Right ventricle myocardium superior (tissue), 1 donor: ENCODE measurements at regions not wholly inside any gene's neighbourhood (a gene's known extent, or its start where the extent isn't known, plus 50 kb on each side); places are given as distances from the start of the nearest gene placed in this dataset.
A peak's percentile ranks its signal among the peaks of the same experiment; 100 is the strongest.

Experiments used
- ATAC-seq: fragments of 200-7000 bp; cut with Tn5 transposase; one replicate; pipeline ENCODE4 v1.9.1; 2020; ENCODE audit warnings: mild to moderate bottlenecking; ENCODE audit not compliant: poor library complexity
- DNase-seq: peaks from one replicate; pipeline ENCODE4 v3.0.0-alpha.2; 2020
- intact Hi-C: fragments of 100-400 bp; cut with DNase I; formaldehyde crosslinking; loops from one replicate; pipeline ENCODE4 v1.11.2; 2022
- donor health status: DM: no; HTN: yes; CAD: no; lungs with severe emphysema.

DNA sequence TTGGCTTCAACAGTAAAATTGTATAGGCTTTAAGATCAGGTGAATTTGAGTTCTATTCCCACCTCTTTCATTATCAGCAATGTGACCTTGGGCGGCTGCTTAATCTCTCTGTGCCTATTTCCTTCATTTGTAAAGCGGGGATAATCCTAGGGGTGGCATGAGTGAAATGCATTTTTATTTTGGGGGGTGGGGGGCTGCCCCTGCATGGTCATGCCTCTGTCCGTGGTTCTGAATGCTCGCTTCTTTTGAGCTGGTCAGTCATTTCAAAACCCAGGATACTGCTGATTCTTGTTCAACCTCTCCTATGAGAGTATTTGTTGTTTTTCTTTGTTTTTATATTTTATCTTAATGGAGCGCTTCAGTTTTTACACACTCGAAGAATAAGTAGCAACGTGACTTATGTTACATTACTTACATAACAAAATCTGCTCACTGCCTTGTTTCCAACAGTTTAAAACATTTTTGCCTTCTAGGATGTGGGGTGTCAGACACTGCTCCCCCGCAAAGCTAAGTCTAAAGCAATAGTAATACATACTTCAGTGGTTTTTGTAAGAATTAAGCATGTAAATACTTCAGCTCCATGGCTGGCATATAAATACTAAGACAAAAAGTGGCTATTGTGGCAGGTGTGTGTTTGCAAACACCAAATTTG lies 152.6 kb upstream of the PELI1 start:
- ATAC-seq (no peak), DNase-seq (no peak)
- intact Hi-C loops = no loop called here

DNA sequence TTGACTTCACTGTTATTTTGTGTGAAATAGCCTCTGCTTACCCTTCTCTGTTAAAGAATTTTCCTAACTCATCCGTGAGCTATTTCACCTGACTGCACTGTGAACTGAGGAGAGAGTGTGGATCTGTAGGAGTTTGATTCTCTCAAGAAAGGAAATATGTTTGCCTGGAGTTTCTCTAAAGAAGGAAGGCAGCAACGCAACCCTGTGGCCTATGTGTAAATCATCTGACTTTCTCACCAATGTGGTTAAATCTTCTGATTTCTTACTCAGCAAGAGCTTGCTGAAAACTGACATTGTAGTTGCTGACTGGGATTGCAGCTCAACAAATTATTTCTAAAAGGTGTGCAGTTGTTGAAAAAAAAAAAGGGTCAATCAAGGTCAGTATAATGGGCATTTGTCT lies 153.9 kb upstream of the PELI1 start:
- intact Hi-C loops = no loop called here
- no peak for ATAC-seq
- no peak for DNase-seq

DNA sequence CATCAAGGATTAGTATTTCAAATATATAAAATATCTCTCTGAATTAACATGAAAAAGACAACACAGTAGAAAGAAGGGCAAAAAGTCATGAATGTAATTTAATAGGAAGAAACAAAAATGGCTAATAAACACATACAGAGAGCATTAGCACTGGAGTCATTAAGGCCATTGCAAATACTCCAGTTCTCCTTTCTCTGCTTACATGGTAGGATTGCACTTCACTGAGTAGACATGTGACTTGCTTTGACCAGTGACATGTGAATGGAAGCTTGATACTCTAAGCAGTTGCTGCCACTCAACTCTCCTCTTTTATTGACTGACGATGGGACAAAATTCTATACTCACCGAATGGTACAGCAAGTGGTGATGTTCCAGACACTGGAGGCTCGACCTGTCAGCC lies 153.9 kb upstream of the LGALSL start:
- intact Hi-C loops = no loop called here
- DNase-seq = no peak
- ATAC-seq = no peak

DNA sequence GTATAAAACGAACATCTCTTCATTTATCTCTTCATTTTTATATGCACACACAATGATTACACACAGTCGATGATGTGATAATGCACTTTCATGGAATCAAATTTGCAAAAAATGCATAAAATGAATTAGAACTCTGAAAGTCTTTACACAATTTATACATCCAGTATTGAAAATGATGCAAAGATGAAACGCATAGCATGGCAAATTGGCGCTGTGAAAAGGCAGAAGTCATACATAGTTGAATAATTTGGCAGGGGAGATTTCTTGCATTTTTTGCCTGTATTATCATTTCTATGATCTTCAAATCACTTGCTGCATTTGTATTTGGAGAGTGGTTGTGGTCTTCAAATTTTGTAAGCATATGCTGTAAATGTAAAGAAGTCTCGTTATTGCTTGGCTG lies 150.7 kb upstream of the LGALSL start:
- intact Hi-C loops = no loop called here
- no peak for ATAC-seq

DNA sequence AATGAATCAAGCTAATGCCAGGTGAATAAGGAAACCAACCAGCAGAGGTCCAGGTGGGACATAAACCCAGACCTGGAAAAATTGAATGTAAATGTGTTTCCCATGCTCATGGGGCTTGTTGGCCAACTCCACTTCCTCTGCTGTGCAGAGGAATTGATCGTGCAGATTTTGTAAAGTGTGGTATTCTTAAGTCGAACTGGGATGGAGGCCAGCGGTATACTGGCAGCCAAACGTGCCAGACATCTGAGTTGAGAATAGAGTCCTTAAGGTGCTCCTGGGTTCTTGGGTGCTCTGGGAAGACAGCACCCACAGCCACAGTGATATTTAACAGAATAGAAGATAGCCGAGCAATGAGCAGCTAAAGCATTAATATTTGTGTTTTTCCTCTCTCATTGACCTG lies 146.5 kb upstream of the LGALSL start:
- intact Hi-C loops = no loop called here
- DNase-seq = no peak
- no peak for ATAC-seq

More for the DNA sequence above, 150.7 kb upstream of the LGALSL start:
- no peak for DNase-seq

DNA sequence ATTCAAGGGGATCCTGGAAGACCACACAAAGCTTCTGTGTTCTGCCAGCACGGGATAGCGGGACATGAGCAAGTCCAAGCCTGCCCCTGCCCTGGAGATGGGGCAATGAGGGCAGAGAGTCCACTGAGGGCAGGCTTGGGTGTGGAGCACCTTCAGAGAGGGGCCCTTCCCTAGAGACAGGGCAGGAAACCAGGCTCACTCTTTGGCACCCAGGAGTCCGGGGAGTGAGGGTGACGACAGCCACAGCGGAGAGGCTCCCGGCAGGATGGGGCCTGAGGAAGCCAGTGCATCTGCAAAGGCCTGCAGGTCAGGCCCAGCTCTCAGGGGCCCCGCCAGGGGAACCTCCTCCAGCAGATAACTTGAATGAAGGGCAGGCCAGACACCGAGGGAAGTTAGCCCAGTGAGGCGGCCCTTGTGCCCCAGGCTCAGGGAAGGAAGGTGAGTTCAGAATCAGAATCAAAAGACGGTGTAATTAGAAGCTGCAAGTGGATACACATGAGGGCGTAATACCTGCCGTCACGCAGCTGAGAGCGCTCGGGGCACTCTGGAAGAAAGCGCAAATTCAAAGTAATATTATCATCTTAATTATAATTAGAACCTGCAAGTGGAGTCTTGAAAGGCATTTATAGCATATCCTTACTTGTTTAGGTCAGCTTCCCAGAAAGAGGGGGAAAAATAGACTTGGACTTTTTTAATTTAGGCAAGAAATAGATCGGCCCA lies 142.6 kb upstream of the LGALSL start:
- DNase-seq = no peak
- intact Hi-C loops = loop anchor here (5.0 kb wide), 1 partner anchor 259 kb away; no protein-coding TSS in a partner anchor
- no peak for ATAC-seq

DNA sequence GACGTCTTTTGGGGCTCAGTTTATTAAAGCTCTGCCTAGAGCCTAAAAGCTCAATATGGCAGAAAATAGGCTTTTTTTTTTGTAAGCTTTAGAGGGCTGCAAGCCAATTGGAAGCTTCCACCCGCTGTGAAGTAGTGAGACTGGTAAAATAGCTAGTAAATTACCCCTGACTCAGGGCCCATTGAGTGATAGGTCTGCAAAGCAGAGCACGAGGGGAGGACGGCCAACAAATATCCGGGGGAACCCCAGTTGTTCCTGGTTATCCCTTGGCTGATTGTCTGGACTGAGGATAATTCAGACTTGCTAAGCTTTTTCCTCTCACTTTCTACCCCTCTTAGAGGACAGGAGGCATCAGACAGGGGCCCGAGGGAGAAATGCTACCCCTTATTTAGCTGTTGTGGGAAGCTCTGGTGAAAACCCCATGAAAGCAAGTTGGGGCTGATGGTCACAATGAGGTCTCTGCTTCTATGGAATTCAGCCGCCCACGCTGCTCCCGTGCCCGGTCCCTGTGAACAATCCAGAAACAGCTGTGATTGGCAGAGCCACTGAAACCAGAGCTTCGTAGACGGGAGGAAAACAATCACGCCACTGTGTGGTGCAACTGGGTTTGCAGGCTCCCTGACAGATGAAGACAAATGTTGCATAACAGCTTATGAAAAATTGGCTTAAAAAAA lies 141.9 kb upstream of the LGALSL start:
- DNase-seq (peak; percentile 84), ATAC-seq (peak; percentile 95)
- intact Hi-C loops = loop anchor here (5.0 kb wide), 1 partner anchor 260 kb away; no protein-coding TSS in a partner anchor

DNA sequence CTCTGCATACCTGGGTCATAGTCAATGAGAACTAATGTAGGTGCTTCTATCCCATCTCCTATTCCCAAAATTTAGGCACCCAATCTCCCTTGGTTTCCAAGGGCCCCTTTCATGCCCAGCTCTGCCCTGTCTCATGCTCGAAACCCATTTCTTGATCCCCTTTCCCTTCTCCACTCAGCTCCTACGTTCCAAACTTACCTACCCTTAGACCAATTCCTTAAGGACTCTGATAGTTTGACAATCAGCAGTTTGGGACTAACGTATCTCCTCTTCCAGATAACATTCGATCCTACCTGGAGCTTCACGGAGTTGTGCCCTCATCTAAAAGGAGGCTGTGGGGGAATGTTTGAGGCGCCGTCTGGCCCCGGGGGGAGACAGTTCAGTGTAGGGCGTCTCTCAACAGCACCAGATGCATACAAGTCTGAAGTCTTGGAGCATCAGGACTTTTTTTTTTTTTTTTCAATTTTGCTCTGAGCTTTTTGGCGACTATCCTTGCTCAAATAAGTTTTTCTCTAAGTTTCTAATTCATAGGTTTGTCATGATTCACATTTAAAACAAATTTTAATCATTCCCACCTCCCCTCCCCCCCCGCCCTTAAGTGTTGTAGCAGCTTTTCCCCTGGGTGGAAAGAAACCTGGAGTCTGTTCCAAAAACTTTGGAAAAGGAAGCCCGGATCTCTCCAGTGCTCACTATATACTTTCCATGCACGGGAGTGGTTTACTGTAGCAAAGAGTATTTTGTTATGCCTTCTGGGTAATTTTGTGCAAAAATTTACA lies 141.2 kb upstream of the LGALSL start:
- intact Hi-C loops = loop anchor here (5.0 kb wide), 1 partner anchor 261 kb away; no protein-coding TSS in a partner anchor
- ATAC-seq = peak; percentile 39
- no peak for DNase-seq

DNA sequence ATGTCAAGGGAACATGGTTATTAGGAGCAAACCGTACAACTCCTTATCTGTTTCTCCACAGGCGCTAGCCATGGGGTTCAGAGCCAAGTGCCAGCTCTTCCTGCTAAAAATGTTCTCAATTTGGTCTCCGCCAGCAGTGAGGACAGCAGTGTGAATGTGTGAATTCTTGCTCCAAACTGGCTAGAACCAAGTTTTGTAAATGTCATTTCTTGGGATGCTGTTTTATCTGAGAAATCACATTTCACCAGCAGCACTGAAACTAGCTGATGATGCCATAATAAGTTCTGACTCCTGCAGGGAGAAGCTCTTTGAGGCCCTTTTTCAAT lies 140.6 kb upstream of the LGALSL start:
- intact Hi-C loops = loop anchor here (5.0 kb wide), 1 partner anchor 261 kb away; no protein-coding TSS in a partner anchor
- DNase-seq = no peak
- ATAC-seq = peak; percentile 54

DNA sequence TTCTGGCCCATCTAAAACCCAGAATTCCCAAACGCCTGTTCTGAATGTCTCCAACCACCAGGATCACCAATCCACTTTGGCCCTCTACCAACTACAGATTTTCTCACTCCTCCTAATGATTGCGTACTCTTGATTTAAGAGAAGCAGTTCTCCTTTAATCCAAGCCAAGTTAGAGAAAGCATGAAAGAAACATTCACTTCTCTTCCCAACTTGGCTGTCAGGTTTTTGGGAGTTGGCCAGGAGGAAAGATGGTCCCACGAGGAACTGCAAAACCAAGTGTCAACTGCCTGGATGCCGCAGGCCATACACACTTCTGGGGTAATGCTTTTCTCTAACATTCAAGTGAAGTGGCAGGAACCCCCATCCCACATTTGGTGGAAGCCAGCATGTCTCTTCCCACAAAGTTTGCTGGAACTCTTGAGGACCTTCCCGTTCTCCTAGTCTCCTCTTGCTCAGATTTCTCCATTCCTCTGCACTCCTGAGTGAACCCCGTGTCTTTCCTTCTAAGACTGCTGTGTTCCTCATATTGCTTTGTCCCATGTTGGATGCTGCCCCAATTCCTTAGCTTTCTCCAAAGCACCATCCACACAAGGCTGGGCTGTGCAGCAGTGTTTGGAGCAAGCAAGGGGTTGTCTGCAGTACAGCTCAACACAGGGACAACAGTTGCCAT lies 138.5 kb upstream of the LGALSL start:
- no peak for DNase-seq
- no peak for ATAC-seq
- intact Hi-C loops = no loop called here

DNA sequence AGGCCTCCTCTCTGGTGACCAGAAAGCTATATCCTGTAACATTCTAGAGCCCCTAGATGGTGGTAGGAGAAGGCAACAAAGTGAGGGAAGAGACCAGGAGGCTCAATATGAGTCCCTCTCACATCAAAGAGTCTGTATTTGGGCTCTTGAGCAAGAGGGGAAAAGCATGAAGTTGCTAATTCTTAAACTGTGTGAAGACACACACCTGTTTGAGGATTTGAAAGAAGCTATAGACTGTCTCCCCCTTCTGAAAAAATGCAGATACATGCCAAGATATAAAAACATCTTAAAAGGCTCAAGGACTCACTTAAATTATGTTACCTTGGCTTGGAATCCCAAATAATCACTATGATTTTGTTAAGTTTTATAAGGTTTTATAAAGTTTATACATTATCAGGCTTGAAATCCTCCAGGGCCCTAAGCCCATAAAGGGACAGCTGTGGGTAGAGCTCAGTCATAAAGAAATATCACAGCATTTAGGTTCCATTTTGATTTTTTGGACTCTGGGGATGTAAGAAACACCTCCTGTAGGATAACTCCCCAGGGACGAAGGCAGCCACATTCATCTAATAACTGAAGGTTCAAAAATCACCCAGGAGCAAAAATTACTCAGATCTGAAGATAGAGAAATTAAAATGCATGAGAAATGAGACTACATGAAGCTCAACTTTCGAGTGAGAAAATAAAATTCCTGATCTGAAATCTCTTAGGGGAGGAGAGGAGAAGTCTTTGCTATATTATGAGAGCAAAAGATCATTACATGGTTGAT lies 136.1 kb upstream of the LGALSL start:
- DNase-seq (no peak), ATAC-seq (no peak)
- intact Hi-C loops = no loop called here

DNA sequence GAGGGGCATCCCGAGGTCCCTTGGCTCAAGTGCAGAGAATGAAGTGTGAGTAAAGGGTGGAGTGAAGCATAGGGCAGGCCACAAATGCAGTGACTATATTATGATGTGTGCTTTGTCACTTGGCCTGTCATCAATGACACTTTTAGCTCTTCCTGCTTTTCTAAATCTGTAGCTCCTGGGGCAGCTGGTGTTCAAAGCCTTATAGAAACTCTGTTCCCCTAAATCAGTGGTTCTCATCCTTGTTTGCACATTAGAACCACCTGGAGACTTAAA lies 135.6 kb upstream of the LGALSL start:
- intact Hi-C loops = no loop called here
- DNase-seq (no peak), ATAC-seq (no peak)

DNA sequence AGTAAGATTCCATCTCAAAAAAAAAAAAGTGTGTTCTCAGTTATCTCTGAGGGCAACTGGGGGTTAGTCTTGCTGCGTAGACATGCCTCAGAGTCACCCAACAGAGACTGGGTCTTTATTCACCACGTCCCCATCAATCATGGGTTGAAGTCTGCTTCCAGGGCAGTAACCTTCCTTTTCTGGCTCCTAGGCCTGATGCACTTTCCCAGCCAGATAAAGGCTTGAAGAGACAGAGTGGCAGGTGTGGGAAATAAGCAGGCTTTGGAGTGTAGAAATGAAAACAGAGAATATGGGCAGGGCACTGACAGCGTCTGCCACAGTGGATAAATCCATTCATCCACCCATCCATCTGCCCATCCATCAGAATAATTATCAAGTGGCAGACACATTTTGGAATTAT lies 134.1 kb upstream of the LGALSL start:
- DNase-seq = no peak
- intact Hi-C loops = no loop called here

DNA sequence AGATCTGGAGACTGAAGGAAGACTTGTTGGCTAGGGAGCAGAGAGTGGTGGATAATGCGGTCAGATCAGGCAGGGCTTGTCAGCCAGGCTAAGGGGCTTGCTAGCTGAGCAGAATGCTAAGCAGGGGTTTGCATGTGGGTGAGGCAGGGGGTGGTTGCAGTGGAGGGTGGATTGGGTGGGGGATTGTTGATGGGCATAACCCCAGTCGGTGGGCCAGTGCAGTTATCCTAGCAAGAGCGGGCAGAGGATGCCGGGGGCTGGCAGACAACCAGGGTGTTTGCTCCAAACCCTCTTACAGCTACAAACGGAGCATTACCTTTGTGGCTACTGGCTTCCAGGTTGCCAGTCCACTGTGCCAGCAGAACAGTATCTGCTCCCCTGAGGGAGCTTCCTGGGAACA lies 131.5 kb upstream of the LGALSL start:
- ATAC-seq (no peak), DNase-seq (no peak)
- intact Hi-C loops = no loop called here

More for the DNA sequence above, 134.1 kb upstream of the LGALSL start:
- no peak for ATAC-seq

DNA sequence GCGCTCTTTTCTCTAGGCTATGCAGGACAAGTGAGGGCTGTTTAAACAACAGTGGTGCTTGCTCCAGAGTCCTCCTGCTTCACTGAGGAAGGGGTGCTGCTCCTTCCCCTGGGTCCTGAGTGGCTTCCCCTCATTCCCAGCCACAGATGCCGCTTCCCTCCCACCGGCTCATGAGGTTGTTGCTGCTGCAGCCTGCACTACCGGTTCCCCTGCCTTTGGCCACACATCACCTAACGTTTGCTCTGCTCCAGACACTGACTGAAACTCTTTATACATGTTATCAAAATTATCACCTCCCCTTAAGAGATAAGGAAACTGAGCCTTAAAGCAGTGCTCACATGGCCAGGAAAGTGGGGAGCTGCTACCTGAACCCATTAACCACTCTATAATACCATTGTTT lies 130.8 kb upstream of the LGALSL start:
- intact Hi-C loops = no loop called here
- DNase-seq = no peak
- ATAC-seq = no peak

DNA sequence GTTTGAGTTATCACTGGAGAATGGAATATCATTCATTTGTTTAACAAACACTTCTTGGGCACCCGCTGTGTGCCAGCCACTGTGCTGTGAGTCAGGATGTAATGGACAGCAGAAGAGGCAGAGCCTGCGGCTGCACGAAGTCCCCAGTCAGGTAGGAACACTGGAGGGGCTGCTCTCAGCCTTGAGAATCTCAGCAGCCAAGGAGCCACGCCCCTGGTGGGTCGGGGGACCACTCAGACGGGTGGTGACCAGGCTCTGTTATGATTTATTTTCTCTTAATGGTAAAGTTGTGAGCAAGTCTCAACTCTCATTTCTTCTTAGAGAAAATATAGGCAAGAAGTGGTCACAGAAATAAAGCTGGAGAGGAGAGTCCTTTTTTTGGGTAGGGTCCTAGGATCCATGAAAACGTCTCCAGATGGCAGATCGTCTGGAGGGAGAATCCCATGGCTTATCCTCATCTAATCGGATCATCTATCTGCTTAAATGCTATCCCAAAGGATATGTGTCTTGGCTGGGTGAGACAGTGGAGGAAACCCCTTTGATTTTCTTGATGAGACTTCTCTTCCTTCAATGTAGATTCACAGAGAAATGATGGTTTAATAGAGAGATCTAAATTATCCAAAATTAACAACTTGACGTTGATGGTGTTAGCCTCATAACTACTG lies 129.1 kb upstream of the LGALSL start:
- ATAC-seq (no peak), DNase-seq (no peak)
- intact Hi-C loops = loop anchor here (5.0 kb wide), 1 partner anchor 273 kb away; no protein-coding TSS in a partner anchor

DNA sequence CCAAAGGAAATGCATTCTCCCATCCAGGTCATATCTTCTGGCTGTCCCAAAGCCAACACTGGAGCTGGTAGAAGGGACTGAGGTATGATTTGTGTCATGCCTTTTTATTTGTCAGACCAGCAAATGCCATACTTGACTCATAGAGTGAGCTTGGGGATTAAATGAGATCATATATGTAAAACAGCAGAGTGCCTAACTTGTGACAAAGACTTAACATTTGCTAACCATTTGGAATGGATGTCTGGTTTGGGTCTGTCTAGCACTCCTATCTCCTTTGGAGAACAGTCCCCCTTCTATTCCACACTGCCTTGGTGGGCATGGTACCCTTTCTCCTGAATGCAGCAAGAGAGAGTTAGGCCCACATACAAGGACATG lies 128.5 kb upstream of the LGALSL start:
- DNase-seq = no peak
- ATAC-seq = no peak
- intact Hi-C loops = loop anchor here (5.0 kb wide), 1 partner anchor 273 kb away; no protein-coding TSS in a partner anchor
